ENCODE measurements at regions not wholly inside any gene's neighbourhood (a gene's known extent, or its start where the extent isn't known, plus 50 kb on each side); places are given as distances from the start of the nearest gene placed in this dataset.
"Not testable (repeated sequence)": the region's sequence is repeated elsewhere in the genome, so short reads cannot be mapped to it uniquely, and the experiment has no call there.

- DNase-seq (ENCODE audit: insufficient read length, low spot score): no peak
- no peak for FAIRE-seq
- no peak for TF ChIP-seq POLR2A (IDR thresholded peaks at IDR 0.05; ENCODE audit: low read depth, low read length)
Observed at GRCh38 chr10:129191797-129192196, 275.2 kb upstream of the MGMT start.

GRCh38 chr10:129192344-129193128 lies 274.5 kb upstream of the MGMT start:
- DNase-seq (ENCODE audit: insufficient read length, low spot score) (no peak), FAIRE-seq (no peak)
- TF ChIP-seq POLR2A (IDR thresholded peaks at IDR 0.05; ENCODE audit: low read depth, low read length): no peak

- DNase-seq (ENCODE audit: insufficient read length, low spot score) (no peak), FAIRE-seq (no peak)
- TF ChIP-seq POLR2A (IDR thresholded peaks at IDR 0.05; ENCODE audit: low read depth, low read length): no peak
Observed at GRCh38 chr10:129193148-129193547, 273.9 kb upstream of the MGMT start.

GRCh38 chr10:129194181-129194870 lies 272.7 kb upstream of the MGMT start:
- no peak for TF ChIP-seq POLR2A (IDR thresholded peaks at IDR 0.05; ENCODE audit: low read depth, low read length)
- DNase-seq (ENCODE audit: insufficient read length, low spot score): no peak
- FAIRE-seq: no peak

GRCh38 chr10:129199826-129200225 lies 267.2 kb upstream of the MGMT start:
- DNase-seq (ENCODE audit: insufficient read length, low spot score) (no peak), FAIRE-seq (no peak)
- TF ChIP-seq POLR2A (IDR thresholded peaks at IDR 0.05; ENCODE audit: low read depth, low read length): no peak

GRCh38 chr10:129203819-129204218 lies 263.2 kb upstream of the MGMT start:
- FAIRE-seq (no peak), DNase-seq (ENCODE audit: insufficient read length, low spot score) (no peak)
- TF ChIP-seq POLR2A (IDR thresholded peaks at IDR 0.05; ENCODE audit: low read depth, low read length): no peak

- no peak for FAIRE-seq
- DNase-seq (ENCODE audit: insufficient read length, low spot score): no peak
- no peak for TF ChIP-seq POLR2A (IDR thresholded peaks at IDR 0.05; ENCODE audit: low read depth, low read length)
Observed at GRCh38 chr10:129207297-129207696, 259.7 kb upstream of the MGMT start.

GRCh38 chr10:129210876-129211275 lies 256.2 kb upstream of the MGMT start:
- DNase-seq (ENCODE audit: insufficient read length, low spot score) (no peak), FAIRE-seq (no peak)
- no peak for TF ChIP-seq POLR2A (IDR thresholded peaks at IDR 0.05; ENCODE audit: low read depth, low read length)

- no peak for DNase-seq (ENCODE audit: insufficient read length, low spot score)
- FAIRE-seq: no peak
- no peak for TF ChIP-seq POLR2A (IDR thresholded peaks at IDR 0.05; ENCODE audit: low read depth, low read length)
Observed at GRCh38 chr10:129213256-129213655, 253.8 kb upstream of the MGMT start.

- not testable (repeated sequence) for FAIRE-seq; DNase-seq (ENCODE audit: insufficient read length, low spot score)
Observed at GRCh38 chr10:129213996-129214395, 253.0 kb upstream of the MGMT start.

GRCh38 chr10:129219364-129219763 lies 247.7 kb upstream of the MGMT start:
- DNase-seq (ENCODE audit: insufficient read length, low spot score) (no peak), FAIRE-seq (no peak)
- TF ChIP-seq POLR2A (IDR thresholded peaks at IDR 0.05; ENCODE audit: low read depth, low read length): no peak

- TF ChIP-seq POLR2A (IDR thresholded peaks at IDR 0.05; ENCODE audit: low read depth, low read length): no peak
- no peak for FAIRE-seq
- no peak for DNase-seq (ENCODE audit: insufficient read length, low spot score)
Observed at GRCh38 chr10:129222436-129222835, 244.6 kb upstream of the MGMT start.

- DNase-seq (ENCODE audit: insufficient read length, low spot score): no peak
- TF ChIP-seq POLR2A (IDR thresholded peaks at IDR 0.05; ENCODE audit: low read depth, low read length): no peak
- no peak for FAIRE-seq
Observed at GRCh38 chr10:129223363-129223762, 243.7 kb upstream of the MGMT start.

- TF ChIP-seq POLR2A (IDR thresholded peaks at IDR 0.05; ENCODE audit: low read depth, low read length): no peak
- FAIRE-seq (no peak), DNase-seq (ENCODE audit: insufficient read length, low spot score) (no peak)
Observed at GRCh38 chr10:129224065-129224464, 243.0 kb upstream of the MGMT start.

GRCh38 chr10:129231821-129232220 lies 235.2 kb upstream of the MGMT start:
- TF ChIP-seq POLR2A (IDR thresholded peaks at IDR 0.05; ENCODE audit: low read depth, low read length): no peak
- FAIRE-seq (no peak), DNase-seq (ENCODE audit: insufficient read length, low spot score) (no peak)

Data from H54 (cell line).